CD14-positive monocyte (primary cell): ENCODE measurements at regions not wholly inside any gene's neighbourhood (a gene's known extent, or its start where the extent isn't known, plus 50 kb on each side); places are given as distances from the start of the nearest gene placed in this dataset.

Source experiments
- DNase-seq, 3 donors: peaks; one replicate each; pipeline ENCODE4 v3.0.0-alpha.2; 2011 to 2022
- H2AFZ ChIP-seq: 2 replicates; pipeline ENCODE4 v1.6.0; 2012; ENCODE audit warnings: mild to moderate bottlenecking, low read depth, low read length, inconsistent platforms; ENCODE audit not compliant: insufficient read depth, poor library complexity, severe bottlenecking
- H3K27ac ChIP-seq, 2 donors: 1 replicate in 1 of 2; 2 replicates in 1 of 2; pipeline ENCODE4 v1.5.1; 2012 to 2013; ENCODE audit warnings: low read length in 2 of 2, control low read depth in 1 of 2, inconsistent platforms in 1 of 2, low read depth in 1 of 2, mild to moderate bottlenecking in 1 of 2
- H3K27me3 ChIP-seq, 2 donors: one replicate each; pipeline versions ENCODE4 v1.6.0 to v1.6.1; 2011 to 2013; ENCODE audit warnings: low read length in 2 of 2; ENCODE audit not compliant: control insufficient read depth in 2 of 2, insufficient read depth in 2 of 2
- H3K36me3 ChIP-seq, 2 donors: replicated peaks in 1 of 2; 1 replicate in 1 of 2; 2 replicates in 1 of 2; pipeline versions ENCODE4 v1.5.1 to v1.6.1; 2012 to 2013; ENCODE audit warnings: low read length in 2 of 2, control low read depth in 1 of 2, inconsistent platforms in 1 of 2, mild to moderate bottlenecking in 1 of 2; ENCODE audit not compliant: insufficient read depth in 2 of 2, control insufficient read depth in 1 of 2
- H3K4me1 ChIP-seq, 2 donors: 1 replicate in 1 of 2; 2 replicates in 1 of 2; pipeline versions ENCODE4 v1.5.1 to v1.6.1; 2012 to 2013; ENCODE audit warnings: low read length in 2 of 2, control low read depth in 1 of 2, inconsistent platforms in 1 of 2, mild to moderate bottlenecking in 1 of 2, moderate library complexity in 1 of 2; ENCODE audit not compliant: insufficient read depth in 2 of 2, control insufficient read depth in 1 of 2
- H3K4me2 ChIP-seq: replicated peaks from 2 replicates; pipeline ENCODE3; 2012; ENCODE audit warnings: low read length, moderate library complexity, mild to moderate bottlenecking; ENCODE audit not compliant: poor library complexity, severe bottlenecking; ENCODE audit errors: extremely low read depth
- H3K4me3 ChIP-seq, 3 experiments: fragments of 200-600 bp in 1 of 3; sonication (generic) in 1 of 3; replicated peaks in 1 of 3; 1 replicate in 2 of 3; 2 replicates in 1 of 3; pipeline ENCODE4 v1.5.1; 2011 to 2013; ENCODE audit warnings: low read length in 3 of 3, mild to moderate bottlenecking in 3 of 3, control low read depth in 2 of 3, low read depth in 2 of 3, inconsistent platforms in 1 of 3, moderate library complexity in 1 of 3
- H3K79me2 ChIP-seq: 2 replicates; pipeline ENCODE4 v1.6.0; 2012; ENCODE audit warnings: mild to moderate bottlenecking, control low read depth, inconsistent platforms, low read length, moderate library complexity; ENCODE audit not compliant: insufficient read depth
- H3K9ac ChIP-seq: 2 replicates; pipeline ENCODE4 v1.6.0; 2017; ENCODE audit warnings: low read length, mild to moderate bottlenecking; ENCODE audit not compliant: insufficient read depth, poor library complexity, severe bottlenecking
- H3K9me3 ChIP-seq, 2 donors: replicated peaks in 1 of 2; 1 replicate in 1 of 2; 2 replicates in 1 of 2; pipeline versions ENCODE4 v1.5.1 to v1.6.1; 2012 to 2013; ENCODE audit warnings: low read length in 2 of 2, control low read depth in 1 of 2; ENCODE audit not compliant: control insufficient read depth in 1 of 2, insufficient read depth in 1 of 2
- H4K20me1 ChIP-seq: 2 replicates; pipeline ENCODE4 v1.6.0; 2012; ENCODE audit warnings: mild to moderate bottlenecking, low read length, control low read depth, moderate library complexity; ENCODE audit not compliant: insufficient read depth
- H3K27ac Mint-ChIP-seq, 7 donors: one replicate each; pipeline ENCODE4 v1.8.0; 2020; ENCODE audit warnings: mild to moderate bottlenecking in 7 of 7, mixed read lengths in 7 of 7, moderate library complexity in 6 of 7, inconsistent platforms in 2 of 7
- H3K27me3 Mint-ChIP-seq, 3 donors: one replicate each; pipeline ENCODE4 v1.8.0; 2021 to 2022; ENCODE audit warnings: low read depth in 3 of 3, mild to moderate bottlenecking in 3 of 3, mixed read lengths in 3 of 3, moderate library complexity in 3 of 3, inconsistent platforms in 1 of 3
- H3K36me3 Mint-ChIP-seq, 2 donors: one replicate each; pipeline ENCODE4 v1.8.0; 2020; ENCODE audit warnings: mixed read lengths in 2 of 2, inconsistent platforms in 1 of 2, mild to moderate bottlenecking in 1 of 2
- H3K4me1 Mint-ChIP-seq: one replicate; pipeline ENCODE4 v1.8.0; 2020; ENCODE audit warnings: mild to moderate bottlenecking, mixed read lengths
- H3K4me3 Mint-ChIP-seq, 2 donors: one replicate each; pipeline ENCODE4 v1.8.0; 2020; ENCODE audit warnings: mild to moderate bottlenecking in 2 of 2, mixed read lengths in 2 of 2, moderate library complexity in 1 of 2
- H3K9me3 Mint-ChIP-seq, 7 donors: one replicate each; pipeline ENCODE4 v1.8.0; 2020 to 2022; ENCODE audit warnings: mixed read lengths in 7 of 7, mild to moderate bottlenecking in 6 of 7, moderate library complexity in 6 of 7, inconsistent platforms in 2 of 7
- WGBS: methylation state at CpG from one replicate; pipeline ENCODE4 v1.1.5; 2013; ENCODE audit warnings: missing lambda C conversion rate; ENCODE audit not compliant: insufficient coverage; 5-methylcytosine and 5-hydroxymethylcytosine counted together
- intact Hi-C, 2 donors: fragments of 100-400 bp; cut with micrococcal nuclease; formaldehyde crosslinking; loops; one replicate each; pipeline versions ENCODE4 v1.15.0 to v1.15.1; 2023
- TF ChIP-seq, protein P1 (sequence below): fragments of 200-600 bp; IDR thresholded peaks from one replicate; pipeline ENCODE4 v1.8.0; 2022; ENCODE audit warnings: antibody characterized with exemption, mild to moderate bottlenecking

DNA sequence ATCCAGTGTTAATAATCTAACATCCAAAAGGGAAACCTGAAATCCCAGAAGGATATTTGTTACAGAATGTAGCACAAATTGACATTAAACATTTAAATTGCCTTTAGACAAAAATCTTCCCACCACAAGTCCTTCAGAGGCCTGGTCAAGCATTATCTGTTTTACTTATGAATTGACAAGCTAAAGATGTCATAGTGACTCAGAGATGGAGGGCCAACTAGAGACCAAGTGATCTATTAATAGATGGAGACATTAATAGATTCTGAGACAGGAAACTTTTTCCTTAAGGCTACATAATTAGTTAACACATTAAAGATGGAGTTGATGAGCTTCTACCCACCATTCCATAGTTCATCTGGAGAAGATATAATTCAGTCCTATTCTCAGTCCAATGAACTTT is 526.2 kb downstream of the IRS1 start:
- Mint-ChIP-seq H3K27me3 (peaks cover 2 to 9% (median 4%) of the 10 kb centered on the region in 3 donors), H3K4me1 (peaks cover 2% of the 10 kb centered on the region), H3K4me3 (no peak overlapping the region), H3K27ac (no peak overlapping the region), H3K9me3 (peaks cover 0 to 6% (median 3%) of the 10 kb centered on the region in 7 donors), H3K36me3 (no peaks in the 10 kb centered on the region)
- TF ChIP-seq, protein P1, sequence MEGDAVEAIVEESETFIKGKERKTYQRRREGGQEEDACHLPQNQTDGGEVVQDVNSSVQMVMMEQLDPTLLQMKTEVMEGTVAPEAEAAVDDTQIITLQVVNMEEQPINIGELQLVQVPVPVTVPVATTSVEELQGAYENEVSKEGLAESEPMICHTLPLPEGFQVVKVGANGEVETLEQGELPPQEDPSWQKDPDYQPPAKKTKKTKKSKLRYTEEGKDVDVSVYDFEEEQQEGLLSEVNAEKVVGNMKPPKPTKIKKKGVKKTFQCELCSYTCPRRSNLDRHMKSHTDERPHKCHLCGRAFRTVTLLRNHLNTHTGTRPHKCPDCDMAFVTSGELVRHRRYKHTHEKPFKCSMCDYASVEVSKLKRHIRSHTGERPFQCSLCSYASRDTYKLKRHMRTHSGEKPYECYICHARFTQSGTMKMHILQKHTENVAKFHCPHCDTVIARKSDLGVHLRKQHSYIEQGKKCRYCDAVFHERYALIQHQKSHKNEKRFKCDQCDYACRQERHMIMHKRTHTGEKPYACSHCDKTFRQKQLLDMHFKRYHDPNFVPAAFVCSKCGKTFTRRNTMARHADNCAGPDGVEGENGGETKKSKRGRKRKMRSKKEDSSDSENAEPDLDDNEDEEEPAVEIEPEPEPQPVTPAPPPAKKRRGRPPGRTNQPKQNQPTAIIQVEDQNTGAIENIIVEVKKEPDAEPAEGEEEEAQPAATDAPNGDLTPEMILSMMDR: no peak
- Histone ChIP-seq H3K36me3 (no peaks in the 10 kb centered on the region), H3K4me3 (no peak overlapping the region), H3K4me1 (no peaks in the 10 kb centered on the region), H2AFZ (no peak overlapping the region), H3K9ac (no peak overlapping the region), H3K27me3 (no peaks in the 10 kb centered on the region), H3K27ac (no peak overlapping the region), H3K79me2 (no peaks in the 10 kb centered on the region), H3K4me2 (no peak overlapping the region), H4K20me1 (no peaks in the 10 kb centered on the region), H3K9me3 (no peaks in the 10 kb centered on the region)
- no peak for DNase-seq
- intact Hi-C loops: no loop called here

GRCh38 chr2:226272435-226272834 is 527.2 kb downstream of the IRS1 start:
- Mint-ChIP-seq H3K4me1 (peaks cover 2% of the 10 kb centered on the region), H3K9me3 (peaks cover 0 to 10% (median 0%) of the 10 kb centered on the region in 7 donors), H3K27ac (no peak overlapping the region), H3K4me3 (no peak overlapping the region), H3K36me3 (no peaks in the 10 kb centered on the region), H3K27me3 (peaks cover 2 to 11% (median 4%) of the 10 kb centered on the region in 3 donors)
- DNase-seq: no peak
- Histone ChIP-seq H3K79me2 (no peaks in the 10 kb centered on the region), H3K4me3 (no peak overlapping the region), H3K9me3 (no peaks in the 10 kb centered on the region), H3K4me1 (no peaks in the 10 kb centered on the region), H3K27ac (no peak overlapping the region), H3K9ac (no peak overlapping the region), H3K4me2 (no peak overlapping the region), H3K27me3 (no peaks in the 10 kb centered on the region), H2AFZ (no peak overlapping the region), H3K36me3 (no peaks in the 10 kb centered on the region), H4K20me1 (no peaks in the 10 kb centered on the region)
- TF ChIP-seq, protein P1: no peak
- 50% methylated on average over 1 of the region's 1 CpG for WGBS
- intact Hi-C loops: no loop called here
